ENCODE measurements at regions not wholly inside any gene's neighbourhood (a gene's known extent, or its start where the extent isn't known, plus 50 kb on each side); places are given as distances from the start of the nearest gene placed in this dataset.

- TF ChIP-seq CTCF (IDR thresholded peaks at IDR 0.05) (no peak), POLR2AphosphoS5 (IDR thresholded peaks at IDR 0.05; ENCODE audit: insufficient read depth in 1 of 2, low read depth in 1 of 2) (no peak), POLR2A (IDR thresholded peaks at IDR 0.05) (no peak)
These were observed 268.2 kb downstream of the SNAPC1 start for GRCh38 chr14:62030387-62030786.

Data from vagina (tissue), 2 donors.